GM11168 (cell line): ENCODE measurements at regions not wholly inside any gene's neighbourhood (a gene's known extent, or its start where the extent isn't known, plus 50 kb on each side); places are given as distances from the start of the nearest gene placed in this dataset.
"Not testable (repeated sequence)": the region's sequence is repeated elsewhere in the genome, so short reads cannot be mapped to it uniquely, and the experiment has no call there.

Experiments
- in situ Hi-C: fragments of 300-500 bp; cut with MboI; formaldehyde crosslinking; loops from one replicate; pipeline ENCODE4 v1.12.0; 2022; ENCODE audit warnings: low sequenced_read_pairs; ENCODE audit not compliant: unreplicated experiment

DNA sequence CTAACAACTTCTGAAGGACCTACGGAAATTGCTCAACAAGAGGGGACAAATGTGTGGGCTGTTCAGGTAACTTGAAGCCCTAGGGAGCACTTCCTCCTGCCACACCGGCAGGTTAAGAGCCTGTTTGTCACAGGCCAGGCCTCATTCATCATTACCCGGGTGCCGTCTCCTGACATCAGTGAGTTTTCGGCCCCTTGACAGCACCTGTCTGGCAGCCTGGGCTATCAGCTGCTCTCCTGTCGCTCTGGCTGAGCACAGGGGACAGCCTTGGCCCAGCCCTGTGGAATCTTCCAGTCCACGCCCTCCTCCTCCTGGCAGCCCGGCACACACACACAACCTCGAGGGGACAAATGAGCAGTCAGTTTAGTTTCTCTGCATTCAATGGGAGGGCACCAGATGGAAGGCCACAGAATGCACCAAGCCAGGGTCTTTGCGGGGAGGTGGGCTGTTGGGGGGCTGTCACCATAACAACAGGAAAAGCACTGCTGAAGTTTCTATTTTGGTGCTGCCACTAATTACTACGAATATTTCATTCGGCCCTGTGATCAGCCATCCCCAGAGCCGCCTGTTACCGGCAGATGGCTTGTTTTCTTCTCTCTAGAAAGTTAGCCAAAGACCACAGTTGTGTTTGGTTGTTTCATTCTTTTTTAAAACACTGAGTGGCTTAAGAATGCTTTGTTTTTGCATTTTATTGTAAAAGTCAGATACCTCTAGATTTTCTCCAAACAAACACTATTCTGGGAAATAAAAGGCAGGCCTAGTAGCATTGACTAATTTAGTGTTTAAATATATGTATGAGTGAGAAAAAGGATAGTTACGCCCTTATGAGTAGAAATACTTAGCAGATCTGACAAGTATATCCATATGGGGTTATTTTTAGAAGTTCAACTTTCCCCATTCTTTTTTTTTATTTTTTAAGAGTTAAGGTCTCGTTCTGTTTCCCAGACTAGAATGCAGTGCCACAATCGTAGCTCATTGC, 189.9 kb upstream of the NDUFV2 start:
- in situ Hi-C loops = no loop called here

- in situ Hi-C loops = not testable (repeated sequence)
These were observed 188.7 kb upstream of the NDUFV2 start for GRCh38 chr18:8913606-8914403.

GRCh38 chr18:8914404-8915264, 187.9 kb upstream of the NDUFV2 start:
- in situ Hi-C loops = not testable (repeated sequence)

DNA sequence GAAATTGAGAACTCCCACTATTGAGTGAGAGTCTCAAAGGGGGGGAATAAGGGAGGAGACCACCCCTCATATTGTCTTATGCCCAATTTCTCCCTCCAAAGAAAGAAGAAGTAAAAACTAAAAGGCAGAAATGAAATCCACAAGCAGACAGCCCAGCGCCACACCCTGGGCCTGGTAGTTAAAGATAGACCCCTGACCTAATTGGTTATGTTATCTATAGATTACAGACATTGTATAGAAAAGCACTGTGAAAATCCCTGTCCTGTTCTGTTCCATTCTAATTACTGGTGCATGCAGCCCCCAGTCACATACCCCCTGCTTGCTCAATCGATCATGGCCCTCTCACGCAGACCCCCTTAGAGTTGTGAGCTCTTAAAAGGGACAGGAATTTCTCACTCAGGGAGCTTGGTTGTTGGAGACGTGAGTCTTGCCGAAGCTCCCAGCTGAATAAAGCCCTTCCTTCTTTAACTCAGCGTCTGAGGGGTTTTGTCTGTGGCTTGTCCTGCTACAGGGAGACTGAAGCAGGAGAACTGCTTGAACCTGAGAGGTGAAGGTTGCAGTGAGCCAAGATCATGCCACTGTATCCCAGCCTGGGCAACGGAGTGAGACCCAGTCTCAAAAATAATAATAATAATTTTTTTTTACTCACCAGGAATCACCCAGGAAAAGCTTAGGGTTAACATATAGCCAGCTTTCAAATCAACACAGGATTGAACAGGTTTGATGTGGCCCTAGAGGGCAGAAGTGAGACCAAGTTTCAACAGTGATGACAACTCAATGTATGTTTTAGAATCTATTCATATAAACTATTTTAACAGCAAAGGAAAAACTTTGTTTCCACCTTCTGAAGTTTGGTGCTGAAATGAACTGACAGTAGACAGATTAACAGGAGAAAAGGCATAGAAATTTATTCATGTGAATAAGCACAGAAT, 181.4 kb upstream of the NDUFV2 start:
- in situ Hi-C loops = not testable (repeated sequence)

- in situ Hi-C loops = no loop called here
These were observed 176.0 kb upstream of the NDUFV2 start for GRCh38 chr18:8926464-8926863.

- in situ Hi-C loops = no loop called here
These were observed 174.5 kb upstream of the NDUFV2 start for GRCh38 chr18:8928044-8928443.

GRCh38 chr18:8928847-8929780, 173.4 kb upstream of the NDUFV2 start:
- in situ Hi-C loops = no loop called here

GRCh38 chr18:8930990-8931616, 171.4 kb upstream of the NDUFV2 start:
- in situ Hi-C loops = no loop called here

DNA sequence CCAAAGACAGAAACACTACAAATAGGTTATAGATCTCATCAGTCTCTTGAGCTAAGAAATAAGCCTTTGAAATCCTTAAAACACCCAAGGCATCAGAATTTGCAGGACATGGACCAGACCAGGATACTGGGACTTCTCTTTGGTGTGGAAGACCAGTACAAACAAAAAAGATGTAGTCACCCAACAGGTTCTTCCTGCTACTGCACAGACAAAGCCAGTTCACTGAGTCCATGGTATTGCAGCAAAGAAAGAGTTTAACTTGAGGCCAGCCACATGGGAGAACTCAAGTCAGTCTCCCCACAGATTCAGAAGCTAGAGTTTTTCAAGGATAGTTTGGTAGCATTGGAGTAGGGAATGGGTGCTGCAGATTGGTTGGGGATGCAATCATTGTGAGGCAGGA, 169.6 kb upstream of the NDUFV2 start:
- in situ Hi-C loops = no loop called here

DNA sequence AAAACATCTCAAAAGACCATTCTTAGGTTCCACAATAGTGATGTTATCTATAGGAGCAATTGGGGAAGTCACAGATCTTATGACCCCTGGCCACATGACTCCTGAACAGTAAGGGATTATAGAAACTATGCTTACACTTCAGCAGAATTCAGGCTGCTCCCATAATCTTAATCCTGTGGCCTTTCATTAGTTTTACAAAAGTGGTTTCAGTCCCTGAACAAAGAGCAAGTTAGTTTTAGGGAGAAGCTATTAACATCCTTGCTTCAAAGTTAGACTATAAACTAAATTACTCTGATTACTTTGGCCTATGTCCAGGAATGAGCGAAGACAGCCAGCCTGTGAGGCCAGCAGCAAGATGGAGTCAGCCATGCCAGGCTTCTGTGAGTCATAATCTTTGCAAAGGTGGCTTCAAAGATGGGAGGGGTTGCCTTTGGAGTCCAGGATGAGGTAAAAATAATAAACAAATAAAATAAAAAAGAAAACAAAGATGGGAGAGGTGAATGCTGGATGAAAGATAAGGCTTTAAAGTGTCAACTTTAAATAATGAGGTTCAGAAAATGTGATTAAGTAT, 168.7 kb upstream of the NDUFV2 start:
- in situ Hi-C loops = no loop called here

DNA sequence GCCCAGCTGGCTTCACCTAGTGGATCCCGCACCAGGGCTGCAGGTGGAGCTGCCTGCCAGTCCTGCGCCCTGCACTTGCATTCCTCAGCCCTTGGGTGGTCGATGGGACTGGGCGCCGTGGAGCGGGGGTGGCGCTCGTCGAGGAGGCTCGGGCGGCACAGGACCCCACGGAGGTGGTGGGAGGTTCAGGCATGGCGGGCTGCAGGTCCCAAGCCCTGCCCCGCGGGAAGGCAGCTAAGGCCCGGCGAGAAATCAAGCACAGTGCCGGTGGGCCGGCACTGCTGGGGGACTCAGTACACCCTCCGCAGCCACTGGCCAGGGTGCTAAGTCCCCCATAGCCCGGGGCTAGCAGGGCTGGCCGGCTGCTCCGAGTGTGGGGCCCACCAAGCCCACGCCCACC, 167.2 kb upstream of the NDUFV2 start:
- in situ Hi-C loops = not testable (repeated sequence)

DNA sequence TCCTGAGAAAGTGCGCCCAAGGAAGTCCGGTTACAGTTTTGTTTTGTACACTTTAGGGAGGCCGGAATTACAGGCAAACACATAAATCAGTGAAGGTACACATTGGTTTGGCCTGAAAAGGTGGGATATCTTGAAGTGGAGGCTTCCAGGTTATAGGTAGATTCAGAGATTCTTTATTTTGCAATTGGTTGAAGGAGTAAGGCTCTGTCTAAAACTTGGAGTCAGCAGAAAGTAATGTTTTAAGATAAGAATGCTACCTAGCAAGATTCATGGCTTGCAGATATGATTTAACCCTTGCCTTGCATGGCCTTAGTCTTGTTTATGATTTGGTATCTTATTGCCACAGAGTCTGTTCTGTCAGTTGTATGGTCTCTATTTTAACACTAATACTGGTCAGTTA, 165.9 kb upstream of the NDUFV2 start:
- in situ Hi-C loops = no loop called here

- in situ Hi-C loops = no loop called here
These were observed 165.1 kb upstream of the NDUFV2 start for GRCh38 chr18:8937160-8938094.

DNA sequence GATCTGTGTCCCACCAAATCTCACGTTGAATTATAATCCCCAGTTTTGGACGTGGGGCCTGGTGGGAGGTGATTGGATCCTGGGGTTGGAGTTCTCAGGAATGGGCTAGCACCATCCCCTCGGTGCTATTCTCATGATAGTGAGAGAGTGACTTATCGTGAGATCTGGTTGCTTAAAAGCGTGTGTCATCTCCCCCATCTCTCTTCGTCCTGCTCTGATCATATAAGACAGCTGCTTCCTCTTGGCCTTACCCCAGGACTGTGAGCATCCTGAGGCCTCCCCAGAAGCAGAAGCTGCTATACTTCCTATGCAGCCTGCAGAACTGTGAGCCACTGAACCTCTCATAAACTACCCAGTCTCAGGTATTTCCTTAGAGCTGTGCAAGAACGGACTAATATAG, 163.7 kb upstream of the NDUFV2 start:
- in situ Hi-C loops = no loop called here

DNA sequence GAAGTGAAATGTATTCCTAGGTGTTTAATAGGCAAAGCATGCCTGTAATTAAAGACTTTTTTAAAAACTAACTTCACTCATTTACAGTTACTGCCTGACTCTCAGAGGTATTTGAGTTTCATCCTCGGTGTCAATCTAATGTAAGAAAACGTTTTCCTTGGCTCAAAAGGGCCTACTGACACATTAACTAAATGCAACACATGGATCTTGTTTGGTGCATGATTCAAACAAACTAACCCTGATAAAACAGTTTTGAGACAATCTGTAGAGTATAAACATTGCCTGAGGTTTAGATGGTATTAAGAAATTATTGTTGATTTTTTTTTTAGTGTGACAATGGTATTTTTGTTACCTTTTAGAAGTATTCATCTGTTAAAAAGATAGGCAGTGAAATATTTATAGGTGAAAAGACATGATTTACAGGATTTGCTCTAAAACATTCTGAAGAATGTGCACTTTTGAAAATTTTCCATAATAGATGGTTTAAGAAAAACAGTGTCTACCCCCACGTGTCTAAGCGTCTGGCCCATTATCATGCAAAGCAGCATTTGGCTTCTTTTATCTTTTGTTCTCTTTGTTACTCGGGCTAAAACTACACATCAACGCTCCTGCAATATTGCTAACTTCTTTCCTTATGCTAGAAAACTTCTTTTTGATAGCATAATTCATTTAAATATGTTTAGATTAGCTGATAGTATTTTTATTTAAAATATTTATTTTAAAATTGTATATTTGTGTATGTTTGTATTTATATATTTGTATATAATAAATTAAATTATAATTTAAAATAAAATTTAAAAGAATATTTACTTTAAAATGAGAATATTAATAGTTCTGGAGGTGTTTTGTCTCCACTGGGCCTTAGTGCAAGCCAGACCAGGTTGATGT, 160.2 kb upstream of the NDUFV2 start:
- in situ Hi-C loops = no loop called here
